ENCODE measurements at regions not wholly inside any gene's neighbourhood (a gene's known extent, or its start where the extent isn't known, plus 50 kb on each side); places are given as distances from the start of the nearest gene placed in this dataset.

GRCh38 chr12:94705676-94706075 lies 55.3 kb upstream of the TMCC3 start:
- TF ChIP-seq POLR2AphosphoS5 (IDR thresholded peaks at IDR 0.05; ENCODE audit: low read depth, low read length) (no peak), SIN3A (IDR thresholded peaks at IDR 0.05; ENCODE audit: borderline replicate concordance, insufficient read depth, low read length) (no peak)

Data from PFSK-1 (cell line).